Smooth muscle cell (in vitro differentiated cells): ENCODE measurements at regions not wholly inside any gene's neighbourhood (a gene's known extent, or its start where the extent isn't known, plus 50 kb on each side); places are given as distances from the start of the nearest gene placed in this dataset.

Experiments used
- DNase-seq: peaks from one replicate; lab custom pipeline; 2025; ENCODE audit not compliant: unreplicated experiment; lab: John Stamatoyannopoulos, UW
- H2AFZ ChIP-seq: fragments of 200-600 bp; sonication (generic); 2 replicates; pipeline ENCODE4 v1.6.0; 2016; ENCODE audit warnings: antibody characterized with exemption, low read depth, mild to moderate bottlenecking
- H3F3A ChIP-seq: fragments of 200-600 bp; sonication (generic); 2 replicates; pipeline ENCODE4 v1.6.0; 2017; ENCODE audit warnings: antibody characterized with exemption, low read depth
- H3K27ac ChIP-seq: fragments of 200-600 bp; sonication (generic); 2 replicates; pipeline ENCODE4 v1.5.1; 2016; ENCODE audit warnings: low read depth, mild to moderate bottlenecking
- H3K27me3 ChIP-seq: fragments of 200-600 bp; sonication (generic); 2 replicates; pipeline ENCODE4 v1.6.1; 2016; ENCODE audit warnings: low read depth, mild to moderate bottlenecking
- H3K36me3 ChIP-seq: fragments of 200-600 bp; sonication (generic); 2 replicates; pipeline ENCODE4 v1.5.1; 2016; ENCODE audit warnings: low read depth
- H3K4me1 ChIP-seq: fragments of 200-600 bp; sonication (generic); 2 replicates; pipeline ENCODE4 v1.5.1; 2016; ENCODE audit warnings: low read depth
- H3K4me2 ChIP-seq: fragments of 200-600 bp; sonication (generic); 2 replicates; pipeline ENCODE4 v1.6.0; 2016; ENCODE audit warnings: mild to moderate bottlenecking
- H3K4me3 ChIP-seq: fragments of 200-600 bp; sonication (generic); 2 replicates; pipeline ENCODE4 v1.5.1; 2016; ENCODE audit warnings: mild to moderate bottlenecking
- H3K79me2 ChIP-seq: fragments of 200-600 bp; sonication (generic); 2 replicates; pipeline ENCODE4 v1.6.0; 2016; ENCODE audit warnings: low read depth, mild to moderate bottlenecking
- H3K9ac ChIP-seq: fragments of 200-600 bp; sonication (generic); 2 replicates; pipeline ENCODE4 v1.6.0; 2016; ENCODE audit warnings: low read depth
- H3K9me3 ChIP-seq: fragments of 200-600 bp; sonication (generic); replicated peaks from 2 replicates; pipeline ENCODE4 v1.5.1; 2016; ENCODE audit warnings: low read depth
- H4K20me1 ChIP-seq: fragments of 200-600 bp; sonication (generic); 2 replicates; pipeline ENCODE4 v1.6.0; 2016; ENCODE audit warnings: low read depth
- WGBS: methylation state at CpG from one replicate; pipeline ENCODE4 v1.1.7; 2016; ENCODE audit warnings: low lambda C conversion rate; 5-methylcytosine and 5-hydroxymethylcytosine counted together
- TF ChIP-seq, protein P1 (sequence below): fragments of 200-600 bp; sonication (generic); IDR thresholded peaks from 2 replicates; pipeline ENCODE4 v1.5.1; 2017; ENCODE audit warnings: borderline replicate concordance, mild to moderate bottlenecking, antibody characterized with exemption; ENCODE audit not compliant: insufficient read depth, poor library complexity, severe bottlenecking

DNA sequence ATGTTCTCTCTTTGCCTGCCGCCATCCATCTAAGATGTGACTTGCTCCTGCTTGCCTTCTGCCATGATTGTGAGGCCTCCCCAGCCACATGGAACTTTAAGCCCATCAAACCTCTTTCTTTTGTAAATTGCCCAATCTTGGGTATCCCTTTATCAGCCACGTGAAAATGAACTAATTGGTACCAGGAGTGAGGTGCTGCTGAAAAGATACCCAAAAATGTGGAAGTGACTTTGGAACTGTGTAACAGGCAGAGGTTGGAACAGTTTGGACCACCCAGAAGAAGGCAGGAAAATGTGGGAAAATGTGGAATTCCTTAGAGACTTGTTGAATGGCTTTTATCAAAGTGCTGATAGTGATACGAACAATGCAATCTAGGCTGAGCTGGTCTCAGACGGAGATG is 694.9 kb downstream of the FRK start:
- TF ChIP-seq, protein P1, sequence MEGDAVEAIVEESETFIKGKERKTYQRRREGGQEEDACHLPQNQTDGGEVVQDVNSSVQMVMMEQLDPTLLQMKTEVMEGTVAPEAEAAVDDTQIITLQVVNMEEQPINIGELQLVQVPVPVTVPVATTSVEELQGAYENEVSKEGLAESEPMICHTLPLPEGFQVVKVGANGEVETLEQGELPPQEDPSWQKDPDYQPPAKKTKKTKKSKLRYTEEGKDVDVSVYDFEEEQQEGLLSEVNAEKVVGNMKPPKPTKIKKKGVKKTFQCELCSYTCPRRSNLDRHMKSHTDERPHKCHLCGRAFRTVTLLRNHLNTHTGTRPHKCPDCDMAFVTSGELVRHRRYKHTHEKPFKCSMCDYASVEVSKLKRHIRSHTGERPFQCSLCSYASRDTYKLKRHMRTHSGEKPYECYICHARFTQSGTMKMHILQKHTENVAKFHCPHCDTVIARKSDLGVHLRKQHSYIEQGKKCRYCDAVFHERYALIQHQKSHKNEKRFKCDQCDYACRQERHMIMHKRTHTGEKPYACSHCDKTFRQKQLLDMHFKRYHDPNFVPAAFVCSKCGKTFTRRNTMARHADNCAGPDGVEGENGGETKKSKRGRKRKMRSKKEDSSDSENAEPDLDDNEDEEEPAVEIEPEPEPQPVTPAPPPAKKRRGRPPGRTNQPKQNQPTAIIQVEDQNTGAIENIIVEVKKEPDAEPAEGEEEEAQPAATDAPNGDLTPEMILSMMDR: no peak
- WGBS: 89% methylated on average over 4 of the region's 4 CpGs
- Histone ChIP-seq H3K27ac (no peak overlapping the region), H3K4me2 (no peak overlapping the region), H3K9ac (no peak overlapping the region), H3K4me3 (no peak overlapping the region), H3K79me2 (no peaks in the 10 kb centered on the region), H3F3A (no peaks in the 10 kb centered on the region), H3K4me1 (no peaks in the 10 kb centered on the region), H3K9me3 (no peaks in the 10 kb centered on the region), H3K36me3 (no peaks in the 10 kb centered on the region), H2AFZ (no peak overlapping the region), H4K20me1 (no peaks in the 10 kb centered on the region), H3K27me3 (no peaks in the 10 kb centered on the region)
- no peak for DNase-seq

DNA sequence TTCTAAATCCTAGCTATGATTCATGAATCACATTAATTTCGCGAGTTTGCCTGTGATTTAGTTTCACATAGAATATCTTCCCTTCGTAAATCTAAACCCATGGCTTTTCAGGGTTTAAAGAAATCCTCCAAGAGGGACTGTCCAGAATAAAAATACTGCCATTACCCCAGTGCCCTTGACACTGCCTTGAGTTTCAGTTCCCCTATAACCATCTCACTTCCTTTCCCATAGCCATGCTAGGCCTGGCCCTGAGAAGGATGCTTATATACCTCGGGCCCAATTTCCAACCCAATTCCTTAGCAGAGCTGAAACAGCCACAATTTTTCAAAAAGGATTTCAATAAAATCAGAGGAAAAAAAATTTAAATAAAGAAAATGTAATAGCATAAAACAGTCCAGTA is 697.3 kb downstream of the FRK start:
- Histone ChIP-seq H3K4me2 (no peak overlapping the region), H3K4me3 (no peak overlapping the region), H4K20me1 (no peaks in the 10 kb centered on the region), H2AFZ (no peak overlapping the region), H3K79me2 (no peaks in the 10 kb centered on the region), H3K27me3 (no peaks in the 10 kb centered on the region), H3K9ac (no peak overlapping the region), H3F3A (no peaks in the 10 kb centered on the region), H3K4me1 (no peaks in the 10 kb centered on the region), H3K9me3 (no peaks in the 10 kb centered on the region), H3K36me3 (no peaks in the 10 kb centered on the region), H3K27ac (no peak overlapping the region)
- no peak for DNase-seq
- TF ChIP-seq, protein P1: no peak
- 79% methylated on average over 4 of the region's 4 CpGs for WGBS

DNA sequence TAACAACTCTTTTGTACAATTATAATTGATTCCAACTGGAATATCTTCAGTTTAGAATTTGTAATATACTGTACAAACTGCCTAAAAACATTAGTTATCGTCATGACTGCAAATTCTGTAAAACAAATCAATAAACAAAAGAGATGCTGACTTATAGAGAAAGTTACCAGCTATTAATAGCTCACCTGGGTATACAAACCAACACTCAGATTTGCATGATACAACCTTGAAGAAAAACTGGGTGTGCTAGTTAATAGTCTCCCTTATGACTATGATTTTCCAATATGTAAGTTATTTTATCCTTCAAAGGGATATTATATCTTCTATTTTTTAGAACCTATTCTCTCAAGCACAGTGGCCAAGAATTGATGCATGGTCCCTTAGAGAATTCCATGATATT is 698.5 kb downstream of the FRK start:
- H3K4me1 ChIP-seq: no peaks in the 10 kb centered on the region
- no peak overlapping the region for H3K9ac ChIP-seq
- H3K9me3 ChIP-seq: no peaks in the 10 kb centered on the region
- no peak overlapping the region for H2AFZ ChIP-seq
- 90% methylated on average over 1 of the region's 1 CpG for WGBS
- H3K79me2 ChIP-seq: no peaks in the 10 kb centered on the region
- H3F3A ChIP-seq: no peaks in the 10 kb centered on the region
- H3K36me3 ChIP-seq: no peaks in the 10 kb centered on the region
- H3K27ac ChIP-seq: no peak overlapping the region
- no peak for DNase-seq
- no peaks in the 10 kb centered on the region for H4K20me1 ChIP-seq
- H3K4me2 ChIP-seq: no peak overlapping the region
- TF ChIP-seq, protein P1: no peak
- no peak overlapping the region for H3K4me3 ChIP-seq
- no peaks in the 10 kb centered on the region for H3K27me3 ChIP-seq

DNA sequence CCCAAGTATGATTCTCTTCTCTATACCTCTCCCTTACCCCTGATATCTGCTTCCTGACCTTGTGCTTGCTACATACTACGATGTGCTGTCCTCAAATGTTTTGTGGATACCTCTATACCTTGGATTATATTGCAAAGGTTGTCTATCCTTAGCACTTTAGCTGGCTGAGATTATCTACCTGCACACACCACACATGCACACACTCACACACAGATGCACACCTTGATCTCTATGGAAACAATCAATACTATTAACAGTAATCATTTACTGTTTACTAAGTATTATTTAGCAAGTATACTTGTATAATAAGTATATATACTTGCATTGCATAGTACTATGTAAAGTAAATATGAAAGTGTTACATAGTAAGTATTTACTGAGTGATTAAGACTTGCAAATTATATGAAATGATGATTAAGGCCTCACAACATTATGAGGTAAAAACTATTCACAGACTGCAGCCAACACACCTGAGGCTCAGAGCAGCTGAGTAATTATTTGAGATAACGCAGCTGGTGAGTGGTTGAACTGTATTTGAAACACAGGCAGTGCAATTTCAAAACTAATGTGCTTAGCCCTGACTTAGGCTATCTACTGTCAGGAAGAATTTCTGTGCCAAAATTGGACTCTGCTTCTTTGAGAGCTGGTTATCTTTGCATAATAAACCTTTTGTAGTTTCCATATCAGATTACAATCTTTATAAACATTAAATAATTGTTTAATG is 699.9 kb downstream of the FRK start:
- WGBS: 90% methylated on average over 2 of the region's 2 CpGs

More for the DNA sequence above, 699.9 kb downstream of the FRK start:
- Histone ChIP-seq H4K20me1 (no peaks in the 10 kb centered on the region), H3K4me1 (no peaks in the 10 kb centered on the region), H3K9me3 (no peaks in the 10 kb centered on the region), H3K9ac (no peak overlapping the region), H3K4me3 (no peak overlapping the region), H2AFZ (no peak overlapping the region), H3K27me3 (no peaks in the 10 kb centered on the region), H3K36me3 (no peaks in the 10 kb centered on the region), H3F3A (no peaks in the 10 kb centered on the region), H3K79me2 (no peaks in the 10 kb centered on the region), H3K4me2 (no peak overlapping the region), H3K27ac (no peak overlapping the region)
- DNase-seq: no peak
- TF ChIP-seq, protein P1: no peak
